IPS-18a (cell line): ENCODE measurements at regions not wholly inside any gene's neighbourhood (a gene's known extent, or its start where the extent isn't known, plus 50 kb on each side); places are given as distances from the start of the nearest gene placed in this dataset.

ENCODE experiments used
- H3K27ac ChIP-seq: one replicate; pipeline ENCODE4 v1.5.1; 2013; ENCODE audit warnings: low read length
- H3K27me3 ChIP-seq: one replicate; pipeline ENCODE4 v1.6.1; 2013; ENCODE audit warnings: mild to moderate bottlenecking, low read length; ENCODE audit not compliant: control insufficient read depth, insufficient read depth
- H3K36me3 ChIP-seq: one replicate; pipeline ENCODE4 v1.6.1; 2013; ENCODE audit warnings: low read depth, low read length; ENCODE audit not compliant: control insufficient read depth
- H3K4me1 ChIP-seq: one replicate; pipeline ENCODE4 v1.6.1; 2013; ENCODE audit warnings: low read depth, low read length; ENCODE audit not compliant: control insufficient read depth
- H3K4me3 ChIP-seq: one replicate; pipeline ENCODE4 v1.5.1; 2013; ENCODE audit warnings: low read length
- H3K9ac ChIP-seq: one replicate; pipeline ENCODE4 v1.6.1; 2013; ENCODE audit warnings: mild to moderate bottlenecking, low read length, moderate library complexity
- H3K9me3 ChIP-seq: one replicate; pipeline ENCODE4 v1.6.1; 2013; ENCODE audit warnings: low read depth, low read length; ENCODE audit not compliant: control insufficient read depth

DNA sequence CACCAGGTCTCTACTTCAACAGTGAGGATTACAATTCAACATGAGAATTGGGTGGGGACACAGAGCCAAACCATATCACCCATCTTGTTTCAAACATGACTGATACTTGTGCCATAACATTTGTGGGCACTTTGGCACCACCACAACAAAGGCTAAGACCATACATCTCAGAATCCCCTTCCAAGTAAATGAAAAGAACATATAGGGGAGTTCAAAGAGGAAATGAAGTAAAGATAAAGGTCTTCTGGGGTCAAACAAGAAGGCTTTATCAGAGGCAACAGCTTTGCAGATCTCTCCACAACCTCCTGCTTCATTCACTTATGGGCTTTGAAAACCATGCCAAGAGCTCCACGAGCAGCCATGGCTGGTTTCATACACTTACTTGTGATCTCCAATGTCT, 122.7 kb downstream of the ANKRD50 start:
- H3K9me3 ChIP-seq, result no peaks in the 10 kb centered on the region
- no peaks in the 10 kb centered on the region for H3K27me3 ChIP-seq
- H3K4me3 ChIP-seq, result no peak overlapping the region
- H3K9ac ChIP-seq, result no peak overlapping the region
- no peaks in the 10 kb centered on the region for H3K36me3 ChIP-seq
- no peaks in the 10 kb centered on the region for H3K4me1 ChIP-seq
- no peak overlapping the region for H3K27ac ChIP-seq

- Histone ChIP-seq H3K4me1 (no peaks in the 10 kb centered on the region), H3K9me3 (no peaks in the 10 kb centered on the region), H3K9ac (no peak overlapping the region), H3K36me3 (no peaks in the 10 kb centered on the region), H3K27me3 (no peaks in the 10 kb centered on the region), H3K4me3 (no peak overlapping the region), H3K27ac (no peak overlapping the region)
These were observed 122.1 kb downstream of the ANKRD50 start for GRCh38 chr4:124590480-124590879.

GRCh38 chr4:124591637-124592036, 120.9 kb downstream of the ANKRD50 start:
- Histone ChIP-seq H3K4me3 (no peak overlapping the region), H3K9ac (no peak overlapping the region), H3K27me3 (no peaks in the 10 kb centered on the region), H3K36me3 (no peaks in the 10 kb centered on the region), H3K4me1 (no peaks in the 10 kb centered on the region), H3K27ac (no peak overlapping the region), H3K9me3 (no peaks in the 10 kb centered on the region)

DNA sequence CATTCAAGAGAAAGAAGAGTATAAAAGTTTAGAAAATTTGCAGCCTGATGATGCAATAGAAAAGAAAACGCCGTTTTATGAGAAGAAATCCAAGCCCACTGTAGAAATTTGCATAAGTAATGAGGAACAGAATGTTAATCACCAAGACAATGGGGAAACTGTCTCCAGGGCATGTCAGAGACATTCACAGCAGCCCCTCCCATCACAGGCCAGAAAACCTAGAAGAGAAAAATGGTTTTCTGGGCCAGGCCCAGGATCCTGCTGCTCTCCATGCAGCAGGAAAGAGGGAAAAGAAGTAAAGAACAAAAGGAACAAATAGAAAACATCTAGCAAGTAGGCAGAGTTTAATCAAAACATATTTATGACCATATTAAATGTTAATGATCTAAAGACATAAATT, 119.0 kb downstream of the ANKRD50 start:
- Histone ChIP-seq H3K27me3 (no peaks in the 10 kb centered on the region), H3K9me3 (no peaks in the 10 kb centered on the region), H3K4me1 (no peaks in the 10 kb centered on the region), H3K27ac (no peak overlapping the region), H3K36me3 (no peaks in the 10 kb centered on the region), H3K9ac (no peak overlapping the region), H3K4me3 (no peak overlapping the region)

GRCh38 chr4:124594945-124595344, 117.6 kb downstream of the ANKRD50 start:
- Histone ChIP-seq H3K9ac (no peak overlapping the region), H3K36me3 (no peaks in the 10 kb centered on the region), H3K4me3 (no peak overlapping the region), H3K27ac (no peak overlapping the region), H3K27me3 (no peaks in the 10 kb centered on the region), H3K4me1 (no peaks in the 10 kb centered on the region), H3K9me3 (no peaks in the 10 kb centered on the region)

DNA sequence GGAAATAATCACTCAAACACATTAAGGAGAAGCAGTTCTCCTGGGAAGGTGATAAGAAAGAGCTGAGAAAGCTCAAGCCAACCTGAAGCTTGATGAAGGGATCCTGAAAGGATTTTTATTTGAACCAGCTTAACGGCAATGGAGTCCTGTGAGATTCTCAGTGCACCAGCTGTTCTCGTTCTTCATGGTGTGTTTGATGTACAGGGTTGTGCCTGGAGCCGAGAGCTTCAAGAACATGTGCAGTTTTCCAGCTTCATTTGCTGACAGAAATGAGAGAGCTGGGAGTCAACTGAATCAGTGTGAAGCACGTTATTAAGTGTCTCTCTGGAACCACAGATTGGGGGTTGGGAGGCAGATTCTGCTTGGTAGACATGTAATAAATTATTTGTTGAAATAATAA, 115.7 kb downstream of the ANKRD50 start:
- Histone ChIP-seq H3K4me1 (no peaks in the 10 kb centered on the region), H3K27ac (no peak overlapping the region), H3K9me3 (no peaks in the 10 kb centered on the region), H3K4me3 (no peak overlapping the region), H3K36me3 (no peaks in the 10 kb centered on the region), H3K9ac (no peak overlapping the region), H3K27me3 (no peaks in the 10 kb centered on the region)

DNA sequence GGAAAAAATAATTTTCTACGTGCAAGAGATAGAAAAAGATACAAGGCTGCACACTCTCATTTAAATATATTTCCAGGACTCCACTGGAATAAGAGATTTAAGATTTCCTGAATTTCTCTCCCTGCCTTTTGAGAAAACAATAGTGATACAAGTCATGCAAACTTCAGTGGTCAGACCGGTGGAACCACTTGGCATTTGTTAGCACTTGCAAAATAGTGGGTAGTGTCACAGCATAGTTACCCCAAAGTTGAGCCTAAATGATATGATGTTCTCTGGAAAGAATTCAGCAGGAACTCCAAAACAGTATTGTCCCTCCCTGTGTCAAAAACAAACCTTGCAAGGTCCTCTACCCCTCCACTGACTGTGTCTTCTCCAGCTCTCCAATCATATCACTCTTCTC, 102.3 kb downstream of the ANKRD50 start:
- H3K4me3 ChIP-seq, result no peak overlapping the region
- H3K36me3 ChIP-seq, result no peaks in the 10 kb centered on the region
- no peaks in the 10 kb centered on the region for H3K9me3 ChIP-seq
- H3K4me1 ChIP-seq, result peaks cover 11% of the 10 kb centered on the region
- H3K27ac ChIP-seq, result no peak overlapping the region
- H3K27me3 ChIP-seq, result no peaks in the 10 kb centered on the region
- no peak overlapping the region for H3K9ac ChIP-seq
